Pancreas (tissue), 10 donors: ENCODE measurements at regions not wholly inside any gene's neighbourhood (a gene's known extent, or its start where the extent isn't known, plus 50 kb on each side); places are given as distances from the start of the nearest gene placed in this dataset.

ENCODE experiments used
- ATAC-seq, 4 donors: fragments of 200-7000 bp; cut with Tn5 transposase; one replicate each; pipeline versions ENCODE4 v1.8.0 to v1.9.1; 2020; ENCODE audit warnings: mild to moderate bottlenecking in 4 of 4, moderate library complexity in 4 of 4
- DNase-seq, 6 donors: peaks; one replicate each; pipeline ENCODE4 v3.0.0-alpha.2; 2020
- FAIRE-seq: peaks from 2 replicates; lab custom pipeline; 2012; peaks lifted over from hg19 to GRCh38; lab: Jason Lieb, UNC
- H3K27ac ChIP-seq, 4 donors: fragments of 200-600 bp; sonication (generic); 1 replicate in 3 of 4; 2 replicates in 1 of 4; pipeline versions ENCODE4 v1.5.0 to v1.8.0; 2020
- H3K27me3 ChIP-seq, 4 donors: fragments of 200-600 bp; one replicate each; pipeline ENCODE4 v1.8.0; 2021
- H3K36me3 ChIP-seq, 3 donors: fragments of 200-600 bp; sonication (generic) in 1 of 3; one replicate each; pipeline versions ENCODE4 v1.5.0 to v1.8.0; 2020 to 2021
- H3K4me1 ChIP-seq, 3 donors: fragments of 200-600 bp; one replicate each; pipeline ENCODE4 v1.8.0; 2021
- H3K4me3 ChIP-seq, 4 donors: fragments of 200-600 bp; sonication (generic) in 2 of 4; one replicate each; pipeline versions ENCODE4 v1.5.0 to v1.8.0; 2020 to 2021
- H3K9me3 ChIP-seq, 4 donors: fragments of 200-600 bp; one replicate each; pipeline ENCODE4 v1.8.0; 2021
- WGBS, 2 donors: extraction: QIAGEN DNeasy Blood & Tissue Kit; methylation state at CpG; one replicate each; pipeline ENCODE4 v1.1.7; 2013; 5-methylcytosine and 5-hydroxymethylcytosine counted together
- intact Hi-C, 3 donors: fragments of 100-400 bp; cut with DNase I; formaldehyde crosslinking; loops; one replicate each; pipeline versions ENCODE4 v1.11.1 to v1.14.2; 2022
- TF ChIP-seq, protein P1 (sequence below), 4 donors: fragments of 200-600 bp; sonication (generic) in 3 of 4; IDR thresholded peaks; one replicate each; pipeline versions ENCODE4 v1.5.0 to v1.8.0; 2021; ENCODE audit warnings: antibody characterized with exemption in 4 of 4
- donor health status: healthy with polysubstance abuse.
- donor health status: DM: no; HTN: no; CAD: no; lungs with moderate emphysema.
- donor health status: DM: no; HTN: no; CAD: no.
- donor health status: control.
- donor health status: control.
- donor health status: Bipolar disorder and iron deficiency.
- donor health status: DM: yes; HTN: yes; CAD: no.
- donor health status: DM: no; HTN: no; CAD: no.
- donor health status: DM: no; HTN: no; CAD: no.
- donor health status: DM: yes; HTN: yes; CAD: no.

DNA sequence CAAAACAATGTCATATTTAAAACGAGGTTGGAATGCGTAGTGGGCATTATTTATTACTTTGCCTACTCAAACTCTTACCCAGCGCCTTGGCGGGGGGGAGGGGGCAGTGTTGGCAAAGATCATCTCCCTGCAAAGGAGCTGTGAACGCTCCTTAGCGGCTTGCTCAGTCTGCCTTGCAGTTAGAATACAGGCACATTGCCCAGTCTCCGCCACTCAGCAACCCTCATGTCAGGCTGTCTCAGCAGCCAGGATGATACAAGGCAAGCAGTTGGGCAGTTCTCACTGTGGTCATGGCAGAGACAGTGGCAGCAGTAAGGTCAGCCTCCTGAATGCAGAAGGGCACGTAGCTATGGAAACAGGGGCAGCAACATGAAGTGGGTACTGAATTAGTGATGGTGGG lies 170.4 kb upstream of the KCNK2 start:
- FAIRE-seq: no peak
- peak in 1 of 6 donors; percentile 35 for DNase-seq
- Histone ChIP-seq H3K36me3 (no peaks in the 10 kb centered on the region), H3K4me1 (no peaks in the 10 kb centered on the region), H3K4me3 (no peak overlapping the region), H3K27ac (no peak overlapping the region), H3K9me3 (no peaks in the 10 kb centered on the region), H3K27me3 (no peaks in the 10 kb centered on the region)
- ATAC-seq: no peak
- intact Hi-C loops: no loop called here
- TF ChIP-seq, protein P1, sequence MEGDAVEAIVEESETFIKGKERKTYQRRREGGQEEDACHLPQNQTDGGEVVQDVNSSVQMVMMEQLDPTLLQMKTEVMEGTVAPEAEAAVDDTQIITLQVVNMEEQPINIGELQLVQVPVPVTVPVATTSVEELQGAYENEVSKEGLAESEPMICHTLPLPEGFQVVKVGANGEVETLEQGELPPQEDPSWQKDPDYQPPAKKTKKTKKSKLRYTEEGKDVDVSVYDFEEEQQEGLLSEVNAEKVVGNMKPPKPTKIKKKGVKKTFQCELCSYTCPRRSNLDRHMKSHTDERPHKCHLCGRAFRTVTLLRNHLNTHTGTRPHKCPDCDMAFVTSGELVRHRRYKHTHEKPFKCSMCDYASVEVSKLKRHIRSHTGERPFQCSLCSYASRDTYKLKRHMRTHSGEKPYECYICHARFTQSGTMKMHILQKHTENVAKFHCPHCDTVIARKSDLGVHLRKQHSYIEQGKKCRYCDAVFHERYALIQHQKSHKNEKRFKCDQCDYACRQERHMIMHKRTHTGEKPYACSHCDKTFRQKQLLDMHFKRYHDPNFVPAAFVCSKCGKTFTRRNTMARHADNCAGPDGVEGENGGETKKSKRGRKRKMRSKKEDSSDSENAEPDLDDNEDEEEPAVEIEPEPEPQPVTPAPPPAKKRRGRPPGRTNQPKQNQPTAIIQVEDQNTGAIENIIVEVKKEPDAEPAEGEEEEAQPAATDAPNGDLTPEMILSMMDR (IDR thresholded peaks at IDR 0.05): no peak
- 65 to 77% methylated on average over 8 of the region's 8 CpGs for WGBS, 2 donors

DNA sequence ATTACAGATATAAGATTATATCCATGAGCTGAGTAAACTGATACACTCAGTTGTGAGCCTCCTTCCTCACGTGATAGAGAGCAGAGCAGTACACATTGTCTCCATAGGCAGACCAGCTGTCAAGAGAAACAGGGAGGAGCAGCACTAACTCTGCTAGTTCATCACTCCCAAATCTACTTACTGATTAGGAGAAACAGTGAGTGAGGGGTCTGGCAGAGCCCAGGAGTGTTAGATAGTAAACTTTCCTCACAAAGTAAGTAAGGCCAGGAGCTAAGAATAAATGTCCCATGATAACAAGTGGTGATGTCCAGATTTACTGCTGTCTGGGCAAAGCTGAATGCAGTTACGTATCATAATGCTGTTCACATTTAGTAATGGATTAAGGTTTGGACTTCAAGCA lies 168.6 kb upstream of the KCNK2 start:
- FAIRE-seq: no peak
- Histone ChIP-seq H3K4me1 (no peaks in the 10 kb centered on the region), H3K4me3 (no peak overlapping the region), H3K9me3 (no peaks in the 10 kb centered on the region), H3K36me3 (no peaks in the 10 kb centered on the region), H3K27me3 (no peaks in the 10 kb centered on the region), H3K27ac (no peak overlapping the region)
- intact Hi-C loops: no loop called here
- ATAC-seq: no peak
- DNase-seq: no peak
- TF ChIP-seq, protein P1 (IDR thresholded peaks at IDR 0.05): no peak
- WGBS, 2 donors: 53 to 57% methylated on average over 2 of the region's 2 CpGs

DNA sequence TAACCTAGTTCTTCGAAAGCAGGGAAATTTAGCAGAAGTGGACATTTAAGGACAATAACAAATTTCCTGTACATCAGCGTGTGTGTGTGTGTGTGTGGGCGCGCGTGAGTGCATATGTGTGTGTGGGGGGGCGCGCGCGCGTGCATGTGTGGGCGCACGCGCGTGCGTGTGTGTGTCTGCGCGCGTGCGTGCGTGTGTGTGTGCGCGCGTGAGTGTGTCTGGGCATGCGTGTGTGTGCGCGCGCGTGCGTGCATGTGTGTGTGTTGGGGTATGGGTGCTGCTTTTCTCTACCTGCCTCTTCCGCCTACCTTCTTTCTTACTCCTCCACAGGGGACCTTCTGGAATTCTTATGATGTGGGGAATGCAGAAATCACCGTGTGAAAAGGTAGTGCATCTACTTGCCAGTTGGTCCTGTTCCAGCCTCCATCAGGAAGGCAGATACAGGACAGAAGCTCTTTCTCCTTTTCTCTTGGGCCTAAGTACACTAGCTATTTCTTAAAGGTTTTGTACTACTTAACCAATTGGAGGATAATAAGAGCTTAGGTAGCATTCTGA lies 165.4 kb upstream of the KCNK2 start:
- no peaks in the 10 kb centered on the region for H3K36me3 ChIP-seq
- no peaks in the 10 kb centered on the region for H3K9me3 ChIP-seq
- intact Hi-C loops: no loop called here
- no peaks in the 10 kb centered on the region for H3K4me1 ChIP-seq
- H3K4me3 ChIP-seq: no peak overlapping the region
- ATAC-seq: no peak
- 72 to 75% methylated on average over 31 of the region's 31 CpGs for WGBS, 2 donors
- no peaks in the 10 kb centered on the region for H3K27me3 ChIP-seq
- TF ChIP-seq, protein P1 (IDR thresholded peaks at IDR 0.05): no peak
- H3K27ac ChIP-seq: no peak overlapping the region
- no peak for DNase-seq
- no peak for FAIRE-seq

DNA sequence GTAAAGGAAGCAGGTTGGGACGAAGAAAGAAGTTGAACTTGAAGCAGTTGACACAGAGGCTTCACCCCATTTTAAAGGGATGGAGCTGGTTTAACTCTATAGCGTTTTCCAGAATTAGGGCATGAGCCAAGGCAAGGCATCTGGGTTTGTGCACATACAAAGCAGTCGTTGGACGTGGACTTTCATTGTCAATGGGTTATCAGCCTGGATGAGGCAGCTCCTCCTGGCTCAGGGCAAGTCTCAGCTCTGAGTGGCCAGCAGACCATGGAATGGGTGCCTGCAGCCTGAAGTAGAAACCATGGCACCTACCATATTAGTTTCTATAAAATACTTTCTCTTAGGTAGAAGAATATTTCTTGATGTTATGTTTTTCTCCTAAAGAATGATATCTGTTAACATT lies 163.8 kb upstream of the KCNK2 start:
- H3K4me3 ChIP-seq: no peak overlapping the region
- no peak for ATAC-seq
- H3K9me3 ChIP-seq: no peaks in the 10 kb centered on the region
- 44 to 50% methylated on average over 4 of the region's 4 CpGs for WGBS, 2 donors
- intact Hi-C loops: no loop called here
- no peaks in the 10 kb centered on the region for H3K27me3 ChIP-seq
- TF ChIP-seq, protein P1 (IDR thresholded peaks at IDR 0.05): no peak
- FAIRE-seq: no peak
- H3K4me1 ChIP-seq: no peaks in the 10 kb centered on the region
- no peak for DNase-seq
- H3K27ac ChIP-seq: no peak overlapping the region
- H3K36me3 ChIP-seq: no peaks in the 10 kb centered on the region

DNA sequence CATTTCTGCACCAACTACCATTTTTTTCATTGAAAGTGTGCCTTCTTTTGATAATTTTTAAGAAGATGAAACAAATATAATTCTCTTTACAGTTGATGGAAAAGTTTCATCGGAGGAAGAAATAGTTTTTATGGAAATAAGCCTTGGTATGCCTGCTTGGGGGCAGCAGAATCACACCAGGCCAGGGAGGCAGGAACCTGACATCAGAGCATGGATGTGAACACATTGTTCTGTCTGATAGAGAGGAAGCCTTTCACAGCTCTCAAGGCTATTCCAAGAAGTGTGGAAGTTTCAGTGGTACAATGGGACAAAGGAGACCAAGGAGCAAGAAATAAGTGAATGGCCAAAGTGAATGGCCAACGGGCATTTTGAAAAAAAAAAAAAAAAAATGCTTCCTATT lies 162.2 kb upstream of the KCNK2 start:
- no peak for ATAC-seq
- Histone ChIP-seq H3K27ac (no peak overlapping the region), H3K4me3 (no peak overlapping the region), H3K9me3 (no peaks in the 10 kb centered on the region), H3K27me3 (no peaks in the 10 kb centered on the region), H3K36me3 (no peaks in the 10 kb centered on the region), H3K4me1 (no peaks in the 10 kb centered on the region)
- DNase-seq: no peak
- intact Hi-C loops: no loop called here
- TF ChIP-seq, protein P1 (IDR thresholded peaks at IDR 0.05): no peak
- FAIRE-seq: no peak
- WGBS, 2 donors: 40 to 48% methylated on average over 2 of the region's 2 CpGs
